ENCODE measurements at regions not wholly inside any gene's neighbourhood (a gene's known extent, or its start where the extent isn't known, plus 50 kb on each side); places are given as distances from the start of the nearest gene placed in this dataset.

DNA sequence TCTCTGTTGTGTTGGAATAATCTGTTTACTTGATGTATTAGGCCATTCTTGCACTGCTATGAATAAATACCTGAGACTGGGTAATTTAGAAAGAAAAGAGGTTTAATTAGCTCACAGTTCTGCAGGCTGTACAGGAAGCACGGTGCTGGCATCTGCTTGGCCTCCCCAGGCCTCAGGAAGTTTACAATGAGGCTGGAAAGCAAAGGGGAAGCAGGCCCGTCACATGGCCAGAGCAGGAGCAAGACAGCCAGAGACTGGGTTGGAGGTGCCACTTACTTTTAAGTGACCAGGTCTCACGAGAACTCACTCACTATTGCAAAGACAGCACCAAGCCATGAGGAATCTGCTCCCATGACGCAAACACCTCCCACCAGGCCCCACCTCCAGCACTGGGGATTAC, 50.6 kb upstream of the FUCA2 start:
- Histone ChIP-seq H3K9ac (replicated peaks; ENCODE audit: extremely low read depth, insufficient read depth, low read length) (no peak overlapping the region), H3K4me1 (ENCODE audit: control insufficient read depth, extremely low read depth, insufficient read depth, low read length) (no peaks in the 10 kb centered on the region), H3K4me2 (ENCODE audit: insufficient read depth, low read length) (no peak overlapping the region), H3K36me3 (ENCODE audit: control insufficient read depth in 2 of 2, extremely low read depth in 1 of 2, insufficient read depth in 2 of 2, low read length in 2 of 2) (no peaks in the 10 kb centered on the region), H3K9me3 (replicated peaks; ENCODE audit: control insufficient read depth, insufficient read depth, low read length) (no peaks in the 10 kb centered on the region), H3K4me3 (replicated peaks in 1 of 3; ENCODE audit: insufficient read depth in 1 of 3, low read depth in 1 of 3, low read length in 3 of 3) (no peak overlapping the region), H3K27me3 (ENCODE audit: control insufficient read depth in 2 of 2, insufficient read depth in 2 of 2, low read length in 2 of 2) (no peaks in the 10 kb centered on the region), H3K9me1 (replicated peaks; ENCODE audit: control insufficient read depth, extremely low read depth, insufficient read depth, low read length) (no peaks in the 10 kb centered on the region), H3K27ac (ENCODE audit: insufficient read depth, low read depth, low read length) (no peak overlapping the region), H2AFZ (ENCODE audit: low read depth, low read length) (no peak overlapping the region), H4K20me1 (replicated peaks; ENCODE audit: control insufficient read depth, extremely low read depth, insufficient read depth, low read length) (no peaks in the 10 kb centered on the region), H3K79me2 (ENCODE audit: control insufficient read depth, insufficient read depth, low read length) (no peaks in the 10 kb centered on the region)
- no peak for DNase-seq (ENCODE audit: low read depth, low spot score)
- POLR2A ChIA-PET: no interaction called here
- TF ChIP-seq GATA2 (IDR thresholded peaks at IDR 0.05; ENCODE audit: insufficient read depth, insufficient read length, low read depth, low read length): no peak
- TF ChIP-seq, protein P1, sequence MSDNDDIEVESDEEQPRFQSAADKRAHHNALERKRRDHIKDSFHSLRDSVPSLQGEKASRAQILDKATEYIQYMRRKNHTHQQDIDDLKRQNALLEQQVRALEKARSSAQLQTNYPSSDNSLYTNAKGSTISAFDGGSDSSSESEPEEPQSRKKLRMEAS (IDR thresholded peaks at IDR 0.05; ENCODE audit: insufficient read depth, insufficient read length): no peak
- no peak for TF ChIP-seq POLR2AphosphoS5 (IDR thresholded peaks at IDR 0.05; ENCODE audit: insufficient read depth, low read depth, low read length)
- no peak for TF ChIP-seq FOS (IDR thresholded peaks at IDR 0.05; ENCODE audit: borderline replicate concordance, insufficient read depth, low read length)
- no peak for TF ChIP-seq POLR2A (IDR thresholded peaks at IDR 0.05; ENCODE audit: low read depth, low read length)
- TF ChIP-seq JUN (IDR thresholded peaks at IDR 0.05; ENCODE audit: borderline replicate concordance, insufficient read depth, insufficient read length, low read depth): no peak
- no peak for TF ChIP-seq CTCF (IDR thresholded peaks at IDR 0.05; ENCODE audit: extremely low read depth in 1 of 2, insufficient read depth in 1 of 2, low read depth in 1 of 2, low read length in 2 of 2)
- no peak for TF ChIP-seq MYC (IDR thresholded peaks at IDR 0.05; ENCODE audit: low read depth, low read length)
- no peak for TF ChIP-seq EZH2 (IDR thresholded peaks at IDR 0.05; ENCODE audit: borderline replicate concordance, low read depth, low read length, severe bottlenecking)
- intact Hi-C loops (cut with micrococcal nuclease): no loop called here
- BruUV-seq (replicated peaks): no TSS peak
- CTCF ChIA-PET: interaction anchor here (1.0 kb wide), 1 partner anchor 9 kb away, joined by 4 read pairs; no protein-coding TSS in a partner anchor
- dilution Hi-C loops (cut with MboI; ENCODE audit: extremely low pct_ligation_motif_present, low sequenced_read_pairs): no loop called here
- FAIRE-seq: no peak

All from endothelial cell of umbilical vein (primary cell).